Esophagus muscularis mucosa (tissue), 4 donors: ENCODE measurements at regions not wholly inside any gene's neighbourhood (a gene's known extent, or its start where the extent isn't known, plus 50 kb on each side); places are given as distances from the start of the nearest gene placed in this dataset.

ENCODE experiments used
- DNase-seq: peaks from one replicate; pipeline ENCODE4 v3.0.0-alpha.2; 2017; ENCODE audit errors: extremely low spot score
- H3K27ac ChIP-seq, 4 donors: fragments of 200-600 bp; sonication (generic); replicated peaks in 1 of 4; 1 replicate in 3 of 4; 2 replicates in 1 of 4; pipeline ENCODE4 v1.5.1; 2016 to 2019; ENCODE audit warnings: mild to moderate bottlenecking in 1 of 4
- H3K27me3 ChIP-seq, 4 donors: fragments of 200-600 bp; sonication (generic); one replicate each; pipeline versions ENCODE4 v1.5.1 to v1.6.0; 2016 to 2019
- H3K36me3 ChIP-seq, 4 donors: fragments of 200-600 bp; sonication (generic); one replicate each; pipeline ENCODE4 v1.5.1; 2016 to 2019
- H3K4me1 ChIP-seq, 4 donors: fragments of 200-600 bp; sonication (generic); one replicate each; pipeline ENCODE4 v1.5.1; 2016 to 2019
- H3K4me3 ChIP-seq, 4 donors: fragments of 200-600 bp; sonication (generic); 1 replicate in 2 of 4; 2 replicates in 2 of 4; pipeline ENCODE4 v1.5.1; 2016 to 2019; ENCODE audit warnings: mild to moderate bottlenecking in 4 of 4, moderate library complexity in 1 of 4
- H3K9me3 ChIP-seq, 4 donors: fragments of 200-600 bp; sonication (generic); 1 replicate in 3 of 4; 2 replicates in 1 of 4; pipeline ENCODE4 v1.5.1; 2016 to 2019
- EP300 ChIP-seq: sonication (generic); formaldehyde crosslinking; IDR thresholded peaks from one replicate; pipeline ENCODE4 v1.6.1; 2017; ENCODE audit warnings: antibody characterized with exemption
- POLR2A ChIP-seq: fragments of 450-650 bp; IDR thresholded peaks from one replicate; pipeline ENCODE4 v1.6.1; 2017; ENCODE audit warnings: antibody characterized with exemption, moderate library complexity, mild to moderate bottlenecking, low read depth
- POLR2AphosphoS5 ChIP-seq, 2 donors: sonication (generic); formaldehyde crosslinking; IDR thresholded peaks; one replicate each; pipeline ENCODE4 v1.6.1; 2017; ENCODE audit warnings: antibody characterized with exemption in 2 of 2
- WGBS: methylation state at CpG from one replicate; pipeline ENCODE4 v1.1.5; 2018; 5-methylcytosine and 5-hydroxymethylcytosine counted together
- intact Hi-C: fragments of 100-400 bp; cut with DNase I; formaldehyde crosslinking; loops from one replicate; pipeline ENCODE4 v1.15.1; 2023
- TF ChIP-seq, protein P1 (sequence below), 3 experiments: fragments of 200-600 bp in 2 of 3; fragments of 450-650 bp in 1 of 3; sonication (generic) in 2 of 3; IDR thresholded peaks; one replicate each; pipeline ENCODE4 v1.5.1; 2017 to 2019; ENCODE audit warnings: antibody characterized with exemption in 3 of 3, mild to moderate bottlenecking in 2 of 3, moderate library complexity in 1 of 3

DNA sequence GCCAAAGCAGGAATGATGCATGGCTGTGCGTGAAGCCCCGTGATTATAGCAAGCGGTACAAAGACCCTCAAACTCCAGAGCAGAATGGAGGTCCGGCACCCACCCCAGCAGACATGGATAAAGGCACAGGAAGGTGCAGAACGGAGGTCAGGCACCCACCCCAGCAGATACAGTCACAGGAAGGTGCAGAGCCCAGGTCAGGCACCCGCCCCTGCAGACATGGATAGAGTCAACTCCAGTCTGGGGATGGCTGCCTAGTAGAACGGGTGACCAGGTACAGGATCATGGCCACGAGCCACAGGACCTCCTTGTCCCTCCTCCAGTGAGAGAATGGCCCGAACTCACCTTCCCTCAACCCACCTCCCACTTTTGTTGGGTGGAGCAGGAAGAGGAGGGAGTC is 318.3 kb upstream of the SALL3 start:
- intact Hi-C loops: no loop called here
- 88% methylated on average over 9 of the region's 9 CpGs for WGBS
- no peaks in the 10 kb centered on the region for H3K4me1 ChIP-seq
- no peak overlapping the region for H3K27ac ChIP-seq
- no peak for TF ChIP-seq EP300
- TF ChIP-seq, protein P1, sequence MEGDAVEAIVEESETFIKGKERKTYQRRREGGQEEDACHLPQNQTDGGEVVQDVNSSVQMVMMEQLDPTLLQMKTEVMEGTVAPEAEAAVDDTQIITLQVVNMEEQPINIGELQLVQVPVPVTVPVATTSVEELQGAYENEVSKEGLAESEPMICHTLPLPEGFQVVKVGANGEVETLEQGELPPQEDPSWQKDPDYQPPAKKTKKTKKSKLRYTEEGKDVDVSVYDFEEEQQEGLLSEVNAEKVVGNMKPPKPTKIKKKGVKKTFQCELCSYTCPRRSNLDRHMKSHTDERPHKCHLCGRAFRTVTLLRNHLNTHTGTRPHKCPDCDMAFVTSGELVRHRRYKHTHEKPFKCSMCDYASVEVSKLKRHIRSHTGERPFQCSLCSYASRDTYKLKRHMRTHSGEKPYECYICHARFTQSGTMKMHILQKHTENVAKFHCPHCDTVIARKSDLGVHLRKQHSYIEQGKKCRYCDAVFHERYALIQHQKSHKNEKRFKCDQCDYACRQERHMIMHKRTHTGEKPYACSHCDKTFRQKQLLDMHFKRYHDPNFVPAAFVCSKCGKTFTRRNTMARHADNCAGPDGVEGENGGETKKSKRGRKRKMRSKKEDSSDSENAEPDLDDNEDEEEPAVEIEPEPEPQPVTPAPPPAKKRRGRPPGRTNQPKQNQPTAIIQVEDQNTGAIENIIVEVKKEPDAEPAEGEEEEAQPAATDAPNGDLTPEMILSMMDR (IDR thresholded peaks at IDR 0.05): no peak
- TF ChIP-seq POLR2A: no peak
- TF ChIP-seq POLR2AphosphoS5 (IDR thresholded peaks at IDR 0.05): no peak
- no peaks in the 10 kb centered on the region for H3K36me3 ChIP-seq
- DNase-seq: no peak
- H3K4me3 ChIP-seq: no peak overlapping the region
- H3K27me3 ChIP-seq: peaks cover 0 to 20% (median 2%) of the 10 kb centered on the region in 4 donors
- H3K9me3 ChIP-seq: no peaks in the 10 kb centered on the region

DNA sequence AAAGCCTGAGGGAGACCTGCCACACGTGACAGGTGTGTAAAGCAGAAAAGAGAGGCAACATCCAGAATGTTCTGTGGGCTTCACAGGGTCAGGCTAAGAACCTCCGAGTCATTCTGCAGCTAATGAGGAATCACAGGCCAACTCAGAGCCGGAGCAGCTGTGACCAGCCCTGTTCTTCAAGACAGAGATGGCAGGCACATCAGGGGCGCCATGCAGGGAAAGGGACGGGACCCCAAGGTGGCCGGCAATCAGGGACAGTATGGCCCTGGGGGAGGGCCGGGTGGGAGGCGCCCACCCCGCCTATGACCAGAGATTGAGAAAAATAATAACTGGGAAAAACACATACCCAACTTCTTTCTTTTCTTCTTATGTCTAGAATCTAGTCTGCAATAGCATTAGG is 316.7 kb upstream of the SALL3 start:
- 87% methylated on average over 9 of the region's 9 CpGs for WGBS
- H3K27ac ChIP-seq: no peak overlapping the region
- no peaks in the 10 kb centered on the region for H3K4me1 ChIP-seq
- no peak overlapping the region for H3K4me3 ChIP-seq
- intact Hi-C loops: no loop called here
- H3K27me3 ChIP-seq: peaks cover 0 to 20% (median 2%) of the 10 kb centered on the region in 4 donors
- TF ChIP-seq, protein P1 (IDR thresholded peaks at IDR 0.05): no peak
- TF ChIP-seq EP300 (no peak), POLR2A (no peak), POLR2AphosphoS5 (IDR thresholded peaks at IDR 0.05) (no peak)
- no peaks in the 10 kb centered on the region for H3K9me3 ChIP-seq
- no peak for DNase-seq
- H3K36me3 ChIP-seq: no peaks in the 10 kb centered on the region

DNA sequence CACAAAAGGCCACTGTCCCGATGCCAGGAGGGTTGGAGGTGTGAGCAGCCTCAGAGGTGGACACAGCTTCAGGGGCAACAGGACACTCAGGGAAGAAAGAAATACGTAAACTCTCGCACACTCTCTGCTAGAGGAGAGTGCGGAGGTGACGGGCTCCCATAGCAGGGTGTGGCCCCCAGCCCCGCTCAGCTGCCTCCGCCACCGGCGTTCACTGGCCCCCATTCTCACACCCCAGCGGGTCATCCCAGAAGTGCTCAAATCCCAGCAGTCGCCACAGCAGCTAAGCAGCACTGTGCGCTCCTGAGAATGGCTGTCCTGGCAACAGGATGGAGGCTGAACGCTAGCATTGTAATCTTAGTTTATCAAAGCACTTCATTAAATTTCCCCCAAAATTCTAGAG is 315.6 kb upstream of the SALL3 start:
- Histone ChIP-seq H3K9me3 (no peaks in the 10 kb centered on the region), H3K4me1 (no peaks in the 10 kb centered on the region), H3K4me3 (no peak overlapping the region), H3K27me3 (peaks cover 0 to 15% (median 2%) of the 10 kb centered on the region in 4 donors), H3K36me3 (no peaks in the 10 kb centered on the region), H3K27ac (no peak overlapping the region)
- DNase-seq: no peak
- TF ChIP-seq EP300: no peak
- TF ChIP-seq, protein P1 (IDR thresholded peaks at IDR 0.05): no peak
- no peak for TF ChIP-seq POLR2A
- no peak for TF ChIP-seq POLR2AphosphoS5 (IDR thresholded peaks at IDR 0.05)
- intact Hi-C loops: no loop called here
- 84% methylated on average over 13 of the region's 13 CpGs for WGBS

DNA sequence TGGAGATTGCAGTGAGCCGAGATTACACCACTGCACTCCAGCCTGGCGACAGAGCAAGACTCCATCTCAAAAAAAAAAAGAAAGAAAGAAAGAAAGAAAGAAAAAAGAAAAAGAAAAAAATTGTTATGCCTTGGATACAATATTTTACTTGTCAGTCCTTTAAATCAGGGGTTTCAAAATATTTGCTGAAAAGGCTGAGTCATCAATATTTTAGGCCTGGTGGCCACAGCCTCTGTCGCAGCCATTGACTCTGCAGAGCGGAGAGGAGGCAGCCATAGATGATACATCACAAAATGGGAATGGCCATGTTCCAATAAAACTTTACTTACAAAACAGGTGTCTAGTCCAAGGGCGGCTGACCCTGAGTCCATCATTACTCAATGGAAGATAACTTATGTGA is 314.8 kb upstream of the SALL3 start:
- peaks cover 0 to 9% (median 2%) of the 10 kb centered on the region in 4 donors for H3K27me3 ChIP-seq
- intact Hi-C loops: no loop called here
- H3K36me3 ChIP-seq: no peaks in the 10 kb centered on the region
- H3K4me1 ChIP-seq: no peaks in the 10 kb centered on the region
- H3K4me3 ChIP-seq: no peak overlapping the region
- H3K27ac ChIP-seq: no peak overlapping the region
- TF ChIP-seq POLR2AphosphoS5 (IDR thresholded peaks at IDR 0.05) (no peak), POLR2A (no peak), EP300 (no peak)
- TF ChIP-seq, protein P1 (IDR thresholded peaks at IDR 0.05): no peak
- WGBS: 90% methylated on average over 5 of the region's 5 CpGs
- DNase-seq: no peak
- H3K9me3 ChIP-seq: no peaks in the 10 kb centered on the region

DNA sequence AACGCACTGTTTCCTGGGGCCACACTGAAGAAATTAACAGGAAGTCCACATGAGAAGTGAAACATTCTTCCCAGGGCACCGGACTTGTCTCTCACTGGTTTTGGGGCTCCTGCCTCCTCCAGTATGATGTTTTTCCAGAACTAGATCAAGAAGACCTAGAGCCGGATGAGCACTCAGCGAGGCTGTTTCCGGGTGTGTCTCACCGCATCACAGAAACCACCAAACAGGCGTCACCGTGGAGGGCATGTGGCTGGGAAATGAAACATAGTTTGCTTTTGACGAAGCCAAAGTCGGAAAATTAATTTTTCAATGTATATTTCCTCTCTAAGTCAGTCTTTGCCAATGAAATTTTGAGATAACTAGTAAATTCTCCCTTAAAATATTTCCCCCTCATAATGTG is 314.0 kb upstream of the SALL3 start:
- no peaks in the 10 kb centered on the region for H3K36me3 ChIP-seq
- H3K27ac ChIP-seq: no peak overlapping the region
- H3K4me3 ChIP-seq: no peak overlapping the region
- peaks cover 0 to 5% (median under 1%) of the 10 kb centered on the region in 4 donors for H3K27me3 ChIP-seq
- intact Hi-C loops: no loop called here
- 91% methylated on average over 10 of the region's 10 CpGs for WGBS
- H3K9me3 ChIP-seq: no peaks in the 10 kb centered on the region
- no peaks in the 10 kb centered on the region for H3K4me1 ChIP-seq
- DNase-seq: no peak
- TF ChIP-seq POLR2AphosphoS5 (IDR thresholded peaks at IDR 0.05) (no peak), EP300 (no peak), POLR2A (no peak)
- TF ChIP-seq, protein P1 (IDR thresholded peaks at IDR 0.05): no peak
